Kidney epithelial cell (primary cell): ENCODE measurements at regions not wholly inside any gene's neighbourhood (a gene's known extent, or its start where the extent isn't known, plus 50 kb on each side); places are given as distances from the start of the nearest gene placed in this dataset.

ENCODE experiments used
- DNase-seq: peaks from one replicate; pipeline ENCODE4 v3.0.0-alpha.2; 2010; ENCODE audit warnings: low read depth
- H3K27me3 ChIP-seq: 2 replicates; pipeline ENCODE4 v1.6.0; 2011; ENCODE audit warnings: low read length; ENCODE audit not compliant: control insufficient read depth, insufficient read depth
- H3K36me3 ChIP-seq: 2 replicates; pipeline ENCODE4 v1.5.1; 2011; ENCODE audit warnings: low read length; ENCODE audit not compliant: control insufficient read depth, insufficient read depth
- H3K4me3 ChIP-seq: 2 replicates; pipeline ENCODE4 v1.5.1; 2011; ENCODE audit warnings: low read depth, mild to moderate bottlenecking, control low read depth, low read length
- CTCF ChIP-seq: IDR thresholded peaks from 2 replicates; pipeline ENCODE4 v1.5.1; 2011; ENCODE audit warnings: mild to moderate bottlenecking, moderate library complexity, low read length, control low read depth, inconsistent platforms; ENCODE audit not compliant: insufficient read depth, poor library complexity, severe bottlenecking

- no peak for TF ChIP-seq CTCF
- H3K27me3 ChIP-seq = no peaks in the 10 kb centered on the region
- H3K36me3 ChIP-seq = no peaks in the 10 kb centered on the region
- DNase-seq = no peak
- no peak overlapping the region for H3K4me3 ChIP-seq
These were observed 153.0 kb downstream of the UXS1 start for GRCh38 chr2:106041150-106041549.

- no peaks in the 10 kb centered on the region for H3K36me3 ChIP-seq
- no peaks in the 10 kb centered on the region for H3K27me3 ChIP-seq
- DNase-seq = no peak
- H3K4me3 ChIP-seq = no peak overlapping the region
- TF ChIP-seq CTCF = no peak
These were observed 154.3 kb downstream of the UXS1 start for GRCh38 chr2:106039634-106040315.

GRCh38 chr2:106038601-106039375 is 155.3 kb downstream of the UXS1 start:
- no peak overlapping the region for H3K4me3 ChIP-seq
- H3K27me3 ChIP-seq = no peaks in the 10 kb centered on the region
- H3K36me3 ChIP-seq = no peaks in the 10 kb centered on the region
- TF ChIP-seq CTCF = no peak
- no peak for DNase-seq

- H3K4me3 ChIP-seq = no peak overlapping the region
- TF ChIP-seq CTCF = no peak
- H3K27me3 ChIP-seq = no peaks in the 10 kb centered on the region
- H3K36me3 ChIP-seq = no peaks in the 10 kb centered on the region
- no peak for DNase-seq
These were observed 156.2 kb downstream of the UXS1 start for GRCh38 chr2:106037932-106038331.

GRCh38 chr2:106037262-106037661 is 156.8 kb downstream of the UXS1 start:
- no peak for TF ChIP-seq CTCF
- Histone ChIP-seq H3K27me3 (no peaks in the 10 kb centered on the region), H3K36me3 (no peaks in the 10 kb centered on the region), H3K4me3 (no peak overlapping the region)
- DNase-seq = no peak
